Lung (tissue), 11 donors: ENCODE measurements at regions not wholly inside any gene's neighbourhood (a gene's known extent, or its start where the extent isn't known, plus 50 kb on each side); places are given as distances from the start of the nearest gene placed in this dataset.

ENCODE experiments used
- ATAC-seq: fragments of 200-7000 bp; cut with Tn5 transposase; one replicate; pipeline ENCODE4 v1.9.1; 2020; ENCODE audit warnings: moderate number of reproducible peaks; ENCODE audit not compliant: insufficient read depth, low FRiP score
- DNase-seq, 3 donors: peaks; one replicate each; pipeline ENCODE4 v3.0.0-alpha.2; 2013 to 2017
- H3K27ac ChIP-seq, 2 donors: one replicate each; pipeline ENCODE4 v1.5.1; 2013; ENCODE audit warnings: mild to moderate bottlenecking in 2 of 2, moderate library complexity in 2 of 2, control low read depth in 1 of 2, inconsistent platforms in 1 of 2, low read depth in 1 of 2, low read length in 1 of 2
- H3K27me3 ChIP-seq, 3 donors: one replicate each; pipeline ENCODE4 v1.5.1; 2013; ENCODE audit warnings: low read length in 2 of 3; ENCODE audit not compliant: control insufficient read depth in 3 of 3, insufficient read depth in 3 of 3
- H3K36me3 ChIP-seq, 4 donors: one replicate each; pipeline ENCODE4 v1.5.1; 2013; ENCODE audit warnings: low read length in 4 of 4, mild to moderate bottlenecking in 1 of 4, moderate library complexity in 1 of 4; ENCODE audit not compliant: control insufficient read depth in 4 of 4, insufficient read depth in 4 of 4
- H3K4me1 ChIP-seq, 5 donors: one replicate each; pipeline ENCODE4 v1.5.1; 2013; ENCODE audit warnings: low read length in 5 of 5, mild to moderate bottlenecking in 2 of 5, moderate library complexity in 1 of 5; ENCODE audit not compliant: control insufficient read depth in 5 of 5, insufficient read depth in 5 of 5
- H3K4me3 ChIP-seq: one replicate; pipeline ENCODE4 v1.5.1; 2013; ENCODE audit warnings: mild to moderate bottlenecking, control low read depth, moderate library complexity
- H3K9ac ChIP-seq, 2 donors: one replicate each; pipeline ENCODE4 v1.5.1; 2013; ENCODE audit warnings: low read length in 2 of 2, control low read depth in 1 of 2; ENCODE audit not compliant: insufficient read depth in 1 of 2
- H3K9me3 ChIP-seq, 4 donors: one replicate each; pipeline ENCODE4 v1.5.1; 2013; ENCODE audit warnings: low read length in 3 of 4, mild to moderate bottlenecking in 1 of 4, moderate library complexity in 1 of 4; ENCODE audit not compliant: control insufficient read depth in 4 of 4, insufficient read depth in 3 of 4
- WGBS, 2 donors: extraction: QIAGEN DNeasy Blood & Tissue Kit; methylation state at CpG; one replicate each; pipeline ENCODE4 v1.1.7; 2013; 5-methylcytosine and 5-hydroxymethylcytosine counted together
- TF ChIP-seq, protein P1 (sequence below): IDR thresholded peaks from 2 replicates; pipeline ENCODE4 v1.5.1; 2012; ENCODE audit warnings: mild to moderate bottlenecking; ENCODE audit errors: control extremely low read depth, extremely low read depth
- donor health status: control.
- donor health status: control.
- donor health status: Bipolar disorder and iron deficiency.
- donor health status: healthy.
- donor health status: DM: yes; HTN: yes; CAD: no.

GRCh38 chr3:197376735-197377555 is 78.5 kb upstream of the DLG1 start:
- ATAC-seq: no peak
- peak in 2 of 3 donors; percentile 59 to 68 for DNase-seq
- WGBS, 2 donors: 80 to 87% methylated on average over 10 of the region's 10 CpGs
- TF ChIP-seq, protein P1, sequence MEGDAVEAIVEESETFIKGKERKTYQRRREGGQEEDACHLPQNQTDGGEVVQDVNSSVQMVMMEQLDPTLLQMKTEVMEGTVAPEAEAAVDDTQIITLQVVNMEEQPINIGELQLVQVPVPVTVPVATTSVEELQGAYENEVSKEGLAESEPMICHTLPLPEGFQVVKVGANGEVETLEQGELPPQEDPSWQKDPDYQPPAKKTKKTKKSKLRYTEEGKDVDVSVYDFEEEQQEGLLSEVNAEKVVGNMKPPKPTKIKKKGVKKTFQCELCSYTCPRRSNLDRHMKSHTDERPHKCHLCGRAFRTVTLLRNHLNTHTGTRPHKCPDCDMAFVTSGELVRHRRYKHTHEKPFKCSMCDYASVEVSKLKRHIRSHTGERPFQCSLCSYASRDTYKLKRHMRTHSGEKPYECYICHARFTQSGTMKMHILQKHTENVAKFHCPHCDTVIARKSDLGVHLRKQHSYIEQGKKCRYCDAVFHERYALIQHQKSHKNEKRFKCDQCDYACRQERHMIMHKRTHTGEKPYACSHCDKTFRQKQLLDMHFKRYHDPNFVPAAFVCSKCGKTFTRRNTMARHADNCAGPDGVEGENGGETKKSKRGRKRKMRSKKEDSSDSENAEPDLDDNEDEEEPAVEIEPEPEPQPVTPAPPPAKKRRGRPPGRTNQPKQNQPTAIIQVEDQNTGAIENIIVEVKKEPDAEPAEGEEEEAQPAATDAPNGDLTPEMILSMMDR: no peak
- Histone ChIP-seq H3K4me3 (no peak overlapping the region), H3K27ac (no peak overlapping the region), H3K9ac (no peak overlapping the region), H3K36me3 (no peaks in the 10 kb centered on the region), H3K4me1 (peaks cover 0 to 24% (median 13%) of the 10 kb centered on the region in 5 donors), H3K9me3 (no peaks in the 10 kb centered on the region), H3K27me3 (no peaks in the 10 kb centered on the region)

GRCh38 chr3:197376020-197376419 is 77.6 kb upstream of the DLG1 start:
- 90 to 95% methylated on average over 4 of the region's 4 CpGs for WGBS, 2 donors
- no peaks in the 10 kb centered on the region for H3K9me3 ChIP-seq
- no peak overlapping the region for H3K9ac ChIP-seq
- no peak overlapping the region for H3K27ac ChIP-seq
- H3K4me3 ChIP-seq: no peak overlapping the region
- H3K27me3 ChIP-seq: no peaks in the 10 kb centered on the region
- H3K4me1 ChIP-seq: peaks cover 0 to 31% (median 20%) of the 10 kb centered on the region in 5 donors
- DNase-seq: no peak
- no peaks in the 10 kb centered on the region for H3K36me3 ChIP-seq
- TF ChIP-seq, protein P1: no peak
- ATAC-seq: no peak

GRCh38 chr3:197375001-197375441 is 76.6 kb upstream of the DLG1 start:
- TF ChIP-seq, protein P1: no peak
- Histone ChIP-seq H3K36me3 (no peaks in the 10 kb centered on the region), H3K27ac (no peak overlapping the region), H3K9me3 (no peaks in the 10 kb centered on the region), H3K27me3 (no peaks in the 10 kb centered on the region), H3K4me3 (no peak overlapping the region), H3K4me1 (peaks cover 0 to 31% (median 20%) of the 10 kb centered on the region in 5 donors), H3K9ac (no peak overlapping the region)
- DNase-seq: no peak
- no peak for ATAC-seq
- WGBS, 2 donors: 77 to 90% methylated on average over 11 of the region's 11 CpGs
